Eye (tissue), 1 donor: ENCODE measurements at regions not wholly inside any gene's neighbourhood (a gene's known extent, or its start where the extent isn't known, plus 50 kb on each side); places are given as distances from the start of the nearest gene placed in this dataset.

Source experiments
- DNase-seq: peaks from one replicate; pipeline ENCODE4 v3.0.0-alpha.2; 2015

- no peak for DNase-seq
These were observed 173.4 kb upstream of the BMP4 start for GRCh38 chr14:54129850-54130640.

GRCh38 chr14:54132496-54132895 is 175.9 kb upstream of the BMP4 start:
- no peak for DNase-seq

DNA sequence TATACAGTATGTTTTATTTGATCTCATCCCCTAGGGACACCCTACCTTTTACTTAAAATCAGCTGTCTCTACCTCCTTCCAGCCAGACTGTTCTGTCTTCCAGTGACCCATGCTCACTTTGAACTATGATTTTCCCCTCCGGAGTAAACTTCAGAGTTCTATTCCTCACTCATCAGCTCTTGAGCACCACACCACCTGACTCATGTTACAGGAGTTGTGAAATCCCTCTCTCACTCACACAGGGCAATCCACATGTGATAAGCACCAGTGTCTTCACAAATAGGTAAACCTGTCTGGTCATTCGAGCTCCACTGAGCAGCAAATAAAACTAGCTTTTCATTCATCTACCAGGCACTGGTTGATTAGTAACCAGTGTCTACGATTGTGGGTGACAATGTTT is 177.3 kb upstream of the BMP4 start:
- no peak for DNase-seq

DNA sequence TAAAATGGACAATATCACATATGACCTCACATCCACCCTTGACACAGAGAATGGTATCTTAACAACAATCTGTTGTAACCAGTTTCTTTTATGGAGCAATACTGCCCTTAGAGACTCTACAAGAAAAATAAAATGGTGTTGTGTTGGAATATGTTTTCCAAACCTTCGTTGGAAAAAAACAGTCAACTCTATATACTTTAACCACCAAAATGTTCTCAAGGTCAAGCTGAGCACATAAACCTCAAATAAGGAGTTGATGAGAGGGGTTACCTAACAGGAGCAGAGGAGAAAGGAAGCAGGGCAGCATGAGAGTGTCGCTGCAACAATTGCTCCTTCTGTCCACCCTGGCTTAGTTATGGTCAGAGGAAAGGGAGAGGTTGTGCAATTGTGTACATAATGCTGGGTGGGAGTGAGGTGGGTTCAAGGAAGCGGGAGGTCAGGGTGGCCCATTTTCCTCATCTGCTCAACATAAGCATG is 179.2 kb upstream of the BMP4 start:
- no peak for DNase-seq

DNA sequence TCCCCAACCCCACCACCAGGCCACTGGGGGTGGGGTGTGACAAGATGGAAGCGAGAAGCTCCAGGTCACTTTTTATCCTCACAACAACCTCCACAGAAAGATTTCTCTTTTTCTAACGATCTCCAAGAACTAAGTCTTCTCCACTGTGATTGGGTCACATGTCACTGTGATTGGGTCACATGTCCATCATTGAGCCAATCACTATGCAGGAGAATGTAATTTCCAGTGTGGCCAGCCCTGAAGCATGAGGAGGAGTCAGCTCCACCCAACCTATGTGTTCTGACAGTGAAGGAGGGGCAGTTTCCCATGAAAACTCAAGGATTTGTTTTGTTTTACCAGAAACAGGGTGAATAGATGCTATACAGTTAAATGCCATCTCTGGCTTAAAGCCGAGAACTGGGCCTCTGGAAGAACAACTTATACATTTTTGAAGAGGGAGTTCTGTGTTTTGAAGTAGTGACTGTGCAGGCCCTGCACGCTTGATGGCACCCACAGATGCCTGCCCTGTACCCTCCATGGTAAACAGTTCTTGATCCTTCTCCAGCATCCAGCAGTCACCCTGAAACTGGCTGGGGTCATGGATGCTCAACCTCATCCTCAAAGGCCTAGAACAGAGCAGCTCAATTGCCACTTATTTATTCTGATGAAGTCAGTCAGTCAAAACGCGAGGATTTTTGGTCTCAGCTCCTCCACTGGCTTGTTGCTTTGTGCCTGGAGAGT is 180.4 kb upstream of the BMP4 start:
- no peak for DNase-seq

DNA sequence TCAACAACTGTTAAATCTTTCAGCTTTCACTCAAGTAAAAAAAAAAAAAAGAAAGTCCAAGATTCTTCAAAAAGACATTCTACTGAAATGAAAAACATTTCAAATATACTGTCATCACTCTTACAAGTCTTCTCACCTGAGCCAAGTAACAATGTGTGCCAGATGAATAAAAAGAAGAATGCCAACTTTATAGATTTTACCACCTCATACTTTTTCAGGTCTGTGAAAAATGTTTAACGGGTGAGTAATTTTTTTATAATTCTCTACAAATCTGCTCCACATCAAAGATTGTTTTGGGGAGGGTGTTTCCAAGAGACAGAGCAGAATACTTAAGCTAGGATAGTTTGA is 181.0 kb upstream of the BMP4 start:
- DNase-seq, result no peak

DNA sequence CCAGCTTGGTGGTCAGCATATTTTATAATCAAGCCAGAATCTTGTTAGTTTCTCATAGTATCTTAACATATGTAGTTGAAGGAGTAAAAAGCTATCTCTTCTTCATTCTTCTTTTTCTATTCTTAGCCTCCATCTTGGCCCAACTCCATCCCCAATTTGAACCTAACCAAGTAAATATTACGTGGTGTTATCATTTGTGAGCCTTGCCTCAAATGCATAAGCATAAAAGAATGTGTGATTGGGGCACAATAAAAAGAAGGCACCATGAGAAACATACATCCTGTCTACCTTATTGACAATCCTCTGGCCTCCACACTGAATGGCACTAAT is 181.4 kb upstream of the BMP4 start:
- DNase-seq, result no peak

DNA sequence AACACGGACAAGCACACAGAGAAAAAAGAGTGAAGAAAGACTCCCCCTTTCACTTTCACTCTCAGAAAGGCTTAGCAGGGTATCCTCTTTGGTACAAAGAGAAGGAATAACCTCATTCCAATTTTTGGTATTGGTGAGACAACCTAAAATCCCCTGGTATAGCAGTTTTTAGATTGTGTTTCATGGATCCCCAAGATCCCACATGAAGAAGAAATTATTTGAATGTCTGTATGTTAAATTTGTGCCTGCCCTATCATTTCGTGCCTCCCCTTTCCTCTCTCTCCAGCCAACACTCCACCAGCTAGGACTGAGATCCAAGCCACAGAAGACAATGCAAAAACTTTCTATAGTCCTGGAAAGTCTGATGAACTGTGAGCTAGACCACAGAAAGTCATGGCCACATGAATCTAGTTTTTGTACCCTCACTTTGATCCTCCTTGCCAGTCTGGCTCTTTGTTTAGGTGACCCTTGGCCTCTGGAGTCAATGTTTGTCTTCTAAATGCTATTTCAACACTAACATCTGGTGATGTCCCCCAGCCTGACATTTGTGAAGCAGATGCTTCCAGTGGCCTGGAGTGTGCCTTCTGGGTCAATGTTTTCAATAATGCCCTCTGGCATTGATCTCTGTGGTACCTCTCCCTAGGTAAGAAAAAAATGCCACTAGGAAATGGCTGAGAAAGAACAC is 181.9 kb upstream of the BMP4 start:
- no peak for DNase-seq

DNA sequence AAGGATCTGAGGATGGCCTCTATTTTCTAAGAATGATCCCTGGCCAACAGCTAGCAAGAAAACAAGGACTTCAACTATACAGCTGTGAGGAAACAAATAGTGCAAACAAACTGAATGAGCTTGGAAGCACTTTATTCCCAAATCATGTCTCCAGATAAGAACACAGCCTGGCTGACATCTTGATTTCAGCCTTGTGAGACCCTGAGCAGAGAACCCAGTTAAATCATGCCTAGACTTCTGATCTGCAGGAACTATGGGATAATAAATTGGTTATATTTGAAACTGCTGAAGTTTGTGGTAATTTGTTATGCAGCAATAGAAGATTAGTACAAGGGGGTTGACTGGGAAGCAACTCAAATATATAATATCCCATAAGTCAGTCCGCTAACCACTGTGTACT is 183.9 kb upstream of the BMP4 start:
- DNase-seq, result no peak

- no peak for DNase-seq
These were observed 190.0 kb upstream of the BMP4 start for GRCh38 chr14:54146601-54147000.

GRCh38 chr14:54147282-54147681 is 190.7 kb upstream of the BMP4 start:
- DNase-seq, result no peak

DNA sequence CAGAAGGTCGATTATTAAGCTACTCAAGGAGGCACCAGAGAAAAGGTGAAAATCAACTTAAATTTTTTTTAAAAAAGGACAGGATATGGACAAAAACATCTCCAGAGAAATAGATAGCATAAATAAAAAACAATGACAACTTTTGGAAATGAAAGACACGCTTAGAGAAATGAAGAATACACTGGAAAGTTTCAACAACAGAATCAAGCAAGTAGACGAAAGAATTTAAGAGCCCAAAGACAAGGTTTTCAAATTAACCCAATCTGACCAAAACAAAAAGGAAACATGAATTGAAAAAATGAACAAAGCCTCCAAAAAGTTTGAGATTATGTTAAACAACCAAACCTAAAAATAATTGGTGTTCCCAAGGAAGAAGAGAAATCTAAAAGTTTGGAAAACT is 191.1 kb upstream of the BMP4 start:
- DNase-seq, result no peak

GRCh38 chr14:54148251-54148650 is 191.6 kb upstream of the BMP4 start:
- no peak for DNase-seq

DNA sequence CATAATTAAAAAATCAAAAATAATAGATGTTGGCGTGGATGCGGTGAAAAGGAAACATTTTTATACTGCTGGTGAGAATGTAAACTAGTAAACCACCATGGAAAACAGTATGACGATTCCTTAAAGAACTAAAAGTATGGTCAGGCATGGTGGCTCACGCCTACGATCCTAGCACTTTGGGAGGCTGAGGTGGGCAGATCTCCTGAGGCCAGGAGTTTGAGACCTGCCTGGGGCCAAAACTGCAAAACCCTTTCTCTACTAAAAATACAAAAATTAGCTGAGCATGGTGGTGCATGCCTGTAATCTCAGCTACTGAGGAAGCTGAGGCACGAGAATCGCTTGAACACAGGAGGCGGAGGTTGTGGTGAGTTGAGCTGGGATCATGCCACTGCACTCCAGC is 195.7 kb upstream of the BMP4 start:
- DNase-seq, result no peak

DNA sequence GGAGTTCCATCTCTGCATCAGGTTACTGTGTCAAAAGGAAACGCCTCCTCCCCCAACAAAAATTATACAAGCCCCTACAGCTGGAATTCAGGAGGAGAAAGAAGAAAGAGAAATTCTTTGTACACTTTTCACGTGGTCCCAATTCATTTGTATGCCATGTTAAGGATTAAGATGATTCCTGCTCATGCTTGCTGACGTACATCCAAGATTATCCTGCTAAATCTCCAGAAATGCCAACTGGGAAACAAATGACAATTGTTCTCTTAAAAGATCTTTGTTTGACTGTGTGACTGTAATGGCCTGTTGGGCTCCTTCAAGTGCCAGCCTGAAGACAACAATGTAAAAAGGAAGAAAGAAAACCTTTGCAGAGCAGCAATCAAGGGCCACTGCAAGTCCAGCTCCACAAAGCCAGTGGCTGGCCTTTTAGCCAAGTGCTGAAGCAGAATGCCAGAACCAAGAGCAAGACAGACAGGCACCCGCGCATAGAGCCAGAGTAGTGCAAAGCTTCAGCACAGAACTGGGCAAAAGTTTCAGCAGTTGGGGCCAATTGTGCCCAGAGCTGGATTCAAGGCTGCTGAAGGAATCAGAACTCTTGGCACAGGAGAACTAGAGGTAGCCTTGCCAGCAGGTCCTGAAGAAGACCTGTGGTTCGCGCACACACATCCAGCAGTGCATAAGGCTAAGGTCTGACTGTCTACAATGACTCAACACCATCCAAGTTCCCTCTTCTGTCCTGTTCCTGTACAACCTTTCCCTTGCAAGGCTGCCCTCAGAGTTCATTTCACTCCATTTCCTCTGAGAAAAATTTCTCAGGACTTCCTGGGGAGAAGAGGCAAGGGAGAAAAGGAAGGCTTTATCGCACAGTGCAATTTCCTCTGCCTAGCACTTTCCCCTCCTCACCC is 209.7 kb upstream of the BMP4 start:
- no peak for DNase-seq

- no peak for DNase-seq
These were observed 211.9 kb upstream of the BMP4 start for GRCh38 chr14:54168489-54168888.

DNA sequence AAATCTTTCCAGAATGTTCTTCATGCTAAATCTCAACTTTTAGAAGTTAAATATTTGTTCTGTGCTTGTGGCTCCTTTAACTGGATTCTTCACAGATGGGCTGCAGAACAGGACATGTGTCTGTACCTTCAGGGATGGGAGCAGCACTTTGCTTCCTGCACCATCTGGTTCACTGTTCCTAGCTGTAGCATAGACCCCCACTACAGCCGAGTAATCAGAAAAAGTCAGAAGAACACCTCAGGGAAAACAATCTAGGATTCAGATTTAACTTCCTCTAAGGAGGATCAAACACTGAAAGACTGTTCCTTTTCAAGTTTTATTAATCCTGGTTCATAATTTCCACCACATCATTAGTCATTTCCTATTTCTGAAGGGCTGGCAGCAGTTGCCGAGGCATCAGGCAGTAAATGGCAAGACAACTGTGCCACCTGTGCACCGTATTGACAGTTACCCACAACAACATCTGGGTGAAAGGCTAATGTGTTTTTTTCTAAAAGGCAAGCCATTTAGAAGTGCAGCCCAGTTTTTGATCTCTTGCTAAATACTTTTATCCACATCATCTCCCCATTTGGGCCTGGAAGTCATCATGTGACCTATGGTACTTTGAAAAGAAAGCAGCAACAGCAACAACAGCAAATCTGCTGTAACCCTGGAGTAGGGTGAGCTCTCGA is 212.8 kb upstream of the BMP4 start:
- no peak for DNase-seq

- no peak for DNase-seq
These were observed 213.7 kb upstream of the BMP4 start for GRCh38 chr14:54170301-54170700.

DNA sequence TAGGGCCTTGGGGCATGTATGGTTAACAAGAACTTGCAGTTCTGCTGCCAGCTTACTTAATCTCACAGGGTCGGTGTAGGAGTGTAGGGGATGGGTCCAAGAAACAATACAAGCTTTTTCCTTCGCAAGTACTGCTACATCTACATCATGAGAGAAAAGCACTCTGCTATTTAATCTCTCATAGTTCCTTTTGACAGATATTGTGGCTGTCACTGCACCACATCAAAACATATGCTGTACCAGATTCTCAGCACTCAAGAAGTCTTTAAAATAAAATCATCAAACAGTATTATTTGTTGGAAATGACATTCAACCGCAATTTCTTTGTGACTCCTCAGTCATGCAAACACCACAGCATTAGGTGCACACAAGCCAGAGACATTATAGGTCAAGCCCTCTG is 215.5 kb upstream of the BMP4 start:
- DNase-seq, result no peak

GRCh38 chr14:54172562-54172961 is 215.9 kb upstream of the BMP4 start:
- DNase-seq, result no peak

- no peak for DNase-seq
These were observed 217.2 kb upstream of the BMP4 start for GRCh38 chr14:54173802-54174201.

- DNase-seq, result no peak
These were observed 217.8 kb upstream of the BMP4 start for GRCh38 chr14:54174457-54174856.
